ENCODE measurements at regions not wholly inside any gene's neighbourhood (a gene's known extent, or its start where the extent isn't known, plus 50 kb on each side); places are given as distances from the start of the nearest gene placed in this dataset.
"Not testable (repeated sequence)": the region's sequence is repeated elsewhere in the genome, so short reads cannot be mapped to it uniquely, and the experiment has no call there.

- DNase-seq: no peak
Measured at GRCh38 chr10:124159153-124159552, 65.8 kb upstream of the CHST15 start.

- no peak for DNase-seq
Measured at GRCh38 chr10:124158592-124158991, 65.2 kb upstream of the CHST15 start.

- no peak for DNase-seq
Measured at GRCh38 chr10:124157271-124157681, 63.9 kb upstream of the CHST15 start.

GRCh38 chr10:124156524-124157260 is 63.3 kb upstream of the CHST15 start:
- DNase-seq: no peak

- no peak for DNase-seq
Measured at GRCh38 chr10:124155781-124156435, 62.5 kb upstream of the CHST15 start.

- peak; percentile 62 for DNase-seq
Measured at GRCh38 chr10:124153023-124153826, 59.8 kb upstream of the CHST15 start.

GRCh38 chr10:124152139-124153022 is 59.0 kb upstream of the CHST15 start:
- no peak for DNase-seq

GRCh38 chr10:124151466-124152095 is 58.2 kb upstream of the CHST15 start:
- no peak for DNase-seq

- no peak for DNase-seq
Measured at GRCh38 chr10:124150807-124151417, 57.5 kb upstream of the CHST15 start.

GRCh38 chr10:124150189-124150806 is 56.9 kb upstream of the CHST15 start:
- DNase-seq: no peak

- DNase-seq: no peak
Measured at GRCh38 chr10:124149189-124150042, 56.0 kb upstream of the CHST15 start.

GRCh38 chr10:124148509-124149188 is 55.3 kb upstream of the CHST15 start:
- not testable (repeated sequence) for DNase-seq

- DNase-seq: no peak
Measured at GRCh38 chr10:124146483-124146882, 53.1 kb upstream of the CHST15 start.

- DNase-seq: no peak
Measured at GRCh38 chr10:124145109-124145870, 51.9 kb upstream of the CHST15 start.

- DNase-seq: no peak
Measured at GRCh38 chr10:124144536-124144935, 51.1 kb upstream of the CHST15 start.

- DNase-seq: no peak
Measured at GRCh38 chr10:124143721-124144120, 50.3 kb upstream of the CHST15 start.
